ENCODE measurements at regions not wholly inside any gene's neighbourhood (a gene's known extent, or its start where the extent isn't known, plus 50 kb on each side); places are given as distances from the start of the nearest gene placed in this dataset.

GRCh38 chr9:90547896-90548295 is 94.7 kb downstream of the DIRAS2 start:
- no peak for DNase-seq (ENCODE audit: low read depth in 1 of 2, low spot score in 2 of 2)
- Histone ChIP-seq H3K4ac (replicated peaks; ENCODE audit: insufficient read length, low read depth, low read length) (no peak overlapping the region), H3K27ac (ENCODE audit: low read depth, low read length) (no peak overlapping the region), H4K20me1 (replicated peaks in 1 of 2; ENCODE audit: control insufficient read depth in 1 of 2, insufficient read depth in 2 of 2, low read length in 2 of 2) (no peaks in the 10 kb centered on the region), H2AK5ac (ENCODE audit: low read depth, low read length) (no peak overlapping the region), H3K79me1 (ENCODE audit: low read depth, low read length) (no peaks in the 10 kb centered on the region), H3K79me2 (ENCODE audit: control insufficient read depth in 1 of 2, insufficient read depth in 2 of 2, low read length in 2 of 2) (no peaks in the 10 kb centered on the region), H2BK5ac (ENCODE audit: low read depth, low read length) (no peak overlapping the region), H3K4me2 (ENCODE audit: insufficient read depth in 1 of 2, low read depth in 2 of 2, low read length in 2 of 2) (no peak overlapping the region), H2BK120ac (replicated peaks; ENCODE audit: low read depth, low read length) (no peak overlapping the region), H3K9me3 (ENCODE audit: insufficient read depth in 2 of 2, low read depth in 1 of 2, low read length in 1 of 2) (no peaks in the 10 kb centered on the region), H2AFZ (ENCODE audit: low read length) (no peak overlapping the region), H3K23me2 (ENCODE audit: low read depth, low read length) (no peaks in the 10 kb centered on the region), H3K9ac (replicated peaks in 1 of 4; ENCODE audit: extremely low read depth in 1 of 4, low read depth in 3 of 4, low read length in 3 of 4) (no peak overlapping the region), H3K4me3 (ENCODE audit: extremely low read depth in 1 of 4, insufficient read depth in 2 of 4, low read depth in 3 of 4, low read length in 4 of 4) (no peak overlapping the region), H2BK12ac (ENCODE audit: low read depth, low read length) (no peak overlapping the region), H3K27me3 (replicated peaks in 1 of 4; ENCODE audit: control insufficient read depth in 3 of 4, extremely low read depth in 1 of 4, insufficient read depth in 3 of 4, low read length in 3 of 4) (no peaks in the 10 kb centered on the region), H3K14ac (ENCODE audit: insufficient read length) (no peak overlapping the region), H4K8ac (ENCODE audit: extremely low read depth, insufficient read depth, low read length) (no peak overlapping the region), H2BK15ac (ENCODE audit: low read length) (no peak overlapping the region), H3K36me3 (ENCODE audit: control insufficient read depth in 2 of 4, insufficient read depth in 4 of 4, low read length in 3 of 4) (no peaks in the 10 kb centered on the region), H3K4me1 (replicated peaks in 1 of 4; ENCODE audit: control insufficient read depth in 3 of 4, insufficient read depth in 4 of 4, low read length in 3 of 4) (no peaks in the 10 kb centered on the region), H4K91ac (replicated peaks; ENCODE audit: insufficient read length, low read length) (no peak overlapping the region), H3K56ac (replicated peaks; ENCODE audit: insufficient read length, low read depth, low read length) (no peak overlapping the region), H3K23ac (ENCODE audit: insufficient read length) (no peak overlapping the region), H3K18ac (ENCODE audit: extremely low read depth, low read length) (no peak overlapping the region), H2BK20ac (ENCODE audit: low read length) (no peak overlapping the region), H4K5ac (ENCODE audit: insufficient read length, low read depth, low read length) (no peak overlapping the region)
- ChIA-PET CTCF (ENCODE audit: partially characterized antibody) (interaction anchor here (0.6 to 2.4 kb wide), 4 partner anchors 17 to 314 kb away, joined by 3 to 9 read pairs (median 4); no protein-coding TSS in a partner anchor), POLR2A (ENCODE audit: partially characterized antibody) (no interaction called here)
- FAIRE-seq: peak; percentile 32
- no peak for TF ChIP-seq BRCA1 (IDR thresholded peaks at IDR 0.05; ENCODE audit: low read depth, low read length)
- TF ChIP-seq TBP (IDR thresholded peaks at IDR 0.05; ENCODE audit: low read depth, low read length): no peak
- peak in 1 of 3 experiments; percentile 6; a peak in 1 of 4 replicates for TF ChIP-seq CTCF (IDR thresholded peaks at IDR 0.05; ENCODE audit: control extremely low read depth in 1 of 3, insufficient read depth in 1 of 3, low read depth in 1 of 3, low read length in 3 of 3)
- no peak for TF ChIP-seq MAFK (IDR thresholded peaks at IDR 0.05; ENCODE audit: low read depth, low read length)
- peak; percentile 34 to 52 for TF ChIP-seq RAD21 (IDR thresholded peaks at IDR 0.05 in 1 of 2, conservative IDR thresholded peaks at IDR 0.05 in 1 of 2; ENCODE audit: low read depth in 2 of 2, low read length in 2 of 2)
- TF ChIP-seq TCF12 (IDR thresholded peaks at IDR 0.05; ENCODE audit: low read depth, low read length): no peak
- TF ChIP-seq CBX5 (IDR thresholded peaks at IDR 0.05; ENCODE audit: low read depth, low read length): no peak
- TF ChIP-seq POLR2A (IDR thresholded peaks at IDR 0.05; ENCODE audit: control extremely low read depth in 1 of 2, low read depth in 2 of 2, low read length in 2 of 2): no peak
- 80% methylated on average over 2 of the region's 2 CpGs; no CpG with 5 or more reads in 1 of the 2 experiments for WGBS, 2 experiments (ENCODE audit: extremely low coverage in 1 of 2, insufficient coverage in 1 of 2, insufficient read length in 1 of 2, insufficient replicate concordance in 2 of 2, low coverage in 1 of 2, low lambda C conversion rate in 2 of 2, missing lambda C conversion rate in 1 of 2)

Data from H1 (cell line).